Lung (tissue), 11 donors: ENCODE measurements at regions not wholly inside any gene's neighbourhood (a gene's known extent, or its start where the extent isn't known, plus 50 kb on each side); places are given as distances from the start of the nearest gene placed in this dataset.

Source experiments
- ATAC-seq: fragments of 200-7000 bp; cut with Tn5 transposase; one replicate; pipeline ENCODE4 v1.9.1; 2020; ENCODE audit warnings: moderate number of reproducible peaks; ENCODE audit not compliant: insufficient read depth, low FRiP score
- DNase-seq, 3 donors: peaks; one replicate each; pipeline ENCODE4 v3.0.0-alpha.2; 2013 to 2017
- H3K27ac ChIP-seq, 2 donors: one replicate each; pipeline ENCODE4 v1.5.1; 2013; ENCODE audit warnings: mild to moderate bottlenecking in 2 of 2, moderate library complexity in 2 of 2, control low read depth in 1 of 2, inconsistent platforms in 1 of 2, low read depth in 1 of 2, low read length in 1 of 2
- H3K27me3 ChIP-seq, 3 donors: one replicate each; pipeline ENCODE4 v1.5.1; 2013; ENCODE audit warnings: low read length in 2 of 3; ENCODE audit not compliant: control insufficient read depth in 3 of 3, insufficient read depth in 3 of 3
- H3K36me3 ChIP-seq, 4 donors: one replicate each; pipeline ENCODE4 v1.5.1; 2013; ENCODE audit warnings: low read length in 4 of 4, mild to moderate bottlenecking in 1 of 4, moderate library complexity in 1 of 4; ENCODE audit not compliant: control insufficient read depth in 4 of 4, insufficient read depth in 4 of 4
- H3K4me1 ChIP-seq, 5 donors: one replicate each; pipeline ENCODE4 v1.5.1; 2013; ENCODE audit warnings: low read length in 5 of 5, mild to moderate bottlenecking in 2 of 5, moderate library complexity in 1 of 5; ENCODE audit not compliant: control insufficient read depth in 5 of 5, insufficient read depth in 5 of 5
- H3K4me3 ChIP-seq: one replicate; pipeline ENCODE4 v1.5.1; 2013; ENCODE audit warnings: mild to moderate bottlenecking, control low read depth, moderate library complexity
- H3K9ac ChIP-seq, 2 donors: one replicate each; pipeline ENCODE4 v1.5.1; 2013; ENCODE audit warnings: low read length in 2 of 2, control low read depth in 1 of 2; ENCODE audit not compliant: insufficient read depth in 1 of 2
- H3K9me3 ChIP-seq, 4 donors: one replicate each; pipeline ENCODE4 v1.5.1; 2013; ENCODE audit warnings: low read length in 3 of 4, mild to moderate bottlenecking in 1 of 4, moderate library complexity in 1 of 4; ENCODE audit not compliant: control insufficient read depth in 4 of 4, insufficient read depth in 3 of 4
- CTCF ChIP-seq: IDR thresholded peaks from 2 replicates; pipeline ENCODE4 v1.5.1; 2012; ENCODE audit warnings: mild to moderate bottlenecking; ENCODE audit errors: control extremely low read depth, extremely low read depth
- WGBS, 2 donors: extraction: QIAGEN DNeasy Blood & Tissue Kit; methylation state at CpG; one replicate each; pipeline ENCODE4 v1.1.7; 2013; 5-methylcytosine and 5-hydroxymethylcytosine counted together
- donor health status: control.
- donor health status: control.
- donor health status: Bipolar disorder and iron deficiency.
- donor health status: healthy.
- donor health status: DM: yes; HTN: yes; CAD: no.

GRCh38 chr2:215619989-215620388 is 184.1 kb upstream of the FN1 start:
- Histone ChIP-seq H3K4me1 (peaks cover 0 to 55% (median 22%) of the 10 kb centered on the region in 5 donors), H3K27ac (no peak overlapping the region), H3K36me3 (no peaks in the 10 kb centered on the region), H3K9ac (no peak overlapping the region), H3K27me3 (no peaks in the 10 kb centered on the region), H3K9me3 (peaks cover 0 to 5% (median under 1%) of the 10 kb centered on the region in 4 donors), H3K4me3 (no peak overlapping the region)
- no peak for TF ChIP-seq CTCF
- WGBS, 2 donors: 46 to 60% methylated on average over 10 of the region's 10 CpGs
- ATAC-seq (no peak), DNase-seq (no peak)

GRCh38 chr2:215619022-215619958 is 183.4 kb upstream of the FN1 start:
- WGBS, 2 donors: 27 to 47% methylated on average over 14 of the region's 14 CpGs
- no peak overlapping the region for H3K4me3 ChIP-seq
- peaks cover 0 to 5% (median under 1%) of the 10 kb centered on the region in 4 donors for H3K9me3 ChIP-seq
- no peak overlapping the region for H3K27ac ChIP-seq
- DNase-seq (no peak), ATAC-seq (no peak)
- TF ChIP-seq CTCF: no peak
- no peaks in the 10 kb centered on the region for H3K27me3 ChIP-seq
- no peak overlapping the region for H3K9ac ChIP-seq
- no peaks in the 10 kb centered on the region for H3K36me3 ChIP-seq
- peaks cover 0 to 53% (median 22%) of the 10 kb centered on the region in 5 donors for H3K4me1 ChIP-seq

- ATAC-seq: no peak
- Histone ChIP-seq H3K27me3 (no peaks in the 10 kb centered on the region), H3K4me1 (peaks cover 0 to 53% (median 20%) of the 10 kb centered on the region in 5 donors), H3K9me3 (peaks cover 0 to 5% (median under 1%) of the 10 kb centered on the region in 4 donors), H3K4me3 (no peak overlapping the region), H3K36me3 (no peaks in the 10 kb centered on the region), H3K27ac (no peak overlapping the region), H3K9ac (no peak overlapping the region)
- no peak for TF ChIP-seq CTCF
- WGBS, 2 donors: 97% methylated on average over 1 of the region's 1 CpG
- no peak for DNase-seq
Observed at GRCh38 chr2:215618145-215618544, 182.3 kb upstream of the FN1 start.
